Heart left ventricle (tissue), 16 donors: ENCODE measurements at regions not wholly inside any gene's neighbourhood (a gene's known extent, or its start where the extent isn't known, plus 50 kb on each side); places are given as distances from the start of the nearest gene placed in this dataset.
A peak's percentile ranks its signal among the peaks of the same experiment; 100 is the strongest.

Experiments used
- ATAC-seq, 4 donors: fragments of 200-7000 bp; cut with Tn5 transposase; one replicate each; pipeline ENCODE4 v1.9.1; 2020 to 2022; ENCODE audit warnings: moderate library complexity in 4 of 4, mild to moderate bottlenecking in 3 of 4, moderate number of reproducible peaks in 1 of 4
- DNase-seq, 5 donors: peaks; one replicate each; pipeline ENCODE4 v3.0.0-alpha.2; 2020
- H3K27ac ChIP-seq, 12 donors: fragments of 200-600 bp; sonication (generic) in 4 of 12; one replicate each; pipeline versions ENCODE4 v1.5.0 to v1.8.0; 2016 to 2022; ENCODE audit warnings: mild to moderate bottlenecking in 2 of 12
- H3K27me3 ChIP-seq, 9 donors: fragments of 200-600 bp; sonication (generic) in 2 of 9; one replicate each; pipeline versions ENCODE4 v1.5.1 to v1.8.0; 2016 to 2022; ENCODE audit warnings: mild to moderate bottlenecking in 3 of 9
- H3K36me3 ChIP-seq, 9 donors: fragments of 200-600 bp; sonication (generic) in 2 of 9; one replicate each; pipeline versions ENCODE4 v1.5.0 to v1.8.0; 2018 to 2022; ENCODE audit warnings: mild to moderate bottlenecking in 2 of 9
- H3K4me1 ChIP-seq, 12 donors: fragments of 200-600 bp; sonication (generic) in 4 of 12; one replicate each; pipeline versions ENCODE4 v1.5.0 to v1.8.0; 2016 to 2022; ENCODE audit warnings: mild to moderate bottlenecking in 3 of 12
- H3K4me3 ChIP-seq, 12 donors: fragments of 200-600 bp; sonication (generic) in 4 of 12; one replicate each; pipeline versions ENCODE4 v1.5.0 to v1.8.0; 2017 to 2022; ENCODE audit warnings: mild to moderate bottlenecking in 9 of 12, moderate library complexity in 4 of 12
- H3K9me3 ChIP-seq, 12 donors: fragments of 200-600 bp; sonication (generic) in 4 of 12; one replicate each; pipeline versions ENCODE4 v1.5.0 to v1.8.0; 2016 to 2022; ENCODE audit warnings: mild to moderate bottlenecking in 1 of 12
- CTCF ChIP-seq, 12 donors: fragments of 200-600 bp; sonication (generic) in 4 of 12; IDR thresholded peaks; one replicate each; pipeline versions ENCODE4 v1.5.0 to v1.8.0; 2018 to 2022; ENCODE audit warnings: antibody characterized with exemption in 12 of 12, mild to moderate bottlenecking in 5 of 12
- POLR2A ChIP-seq, 2 donors: fragments of 450-650 bp; IDR thresholded peaks; one replicate each; pipeline ENCODE4 v1.6.1; 2017; ENCODE audit warnings: antibody characterized with exemption in 2 of 2, mild to moderate bottlenecking in 2 of 2, moderate library complexity in 2 of 2
- WGBS, 4 donors: extraction: QIAGEN DNeasy Blood & Tissue Kit in 2 of 4; methylation state at CpG; one replicate each; pipeline versions ENCODE4 v1.1.5 to v1.1.7; 2013 to 2018; 5-methylcytosine and 5-hydroxymethylcytosine counted together
- intact Hi-C, 10 donors: fragments of 100-400 bp; cut with DNase I; formaldehyde crosslinking; loops; one replicate each; pipeline versions ENCODE4 v1.11.1 to v1.14.2; 2022
- donor health status: ischemic (EF 13 %, LVEDD 7.1; RV severe dilation, severe dysfunction).
- donor health status: healthy with polysubstance abuse.
- donor health status: DM: no; HTN: yes; CAD: no.
- donor health status: DM: no; HTN: no; CAD: no.
- donor health status: ischemic (EF 25% LVEDD 6.9; RV normal size, moderate dysfunction).
- donor health status: ischemic (EF 25% LVEDD 5.7; RV mildly dilated, moderate dysfunction).
- donor health status: healthy.
- donor health status: DM: yes; HTN: yes; CAD: no.
- donor health status: ischemic (EF 35%, LVEDD 5.7; RV mildly dilated, moderate dysfunction).
- donor health status: nonischemic (EF 11% LVEDD 7.7; RV severe dilation, severe dysfunction).
- donor health status: DM: yes; HTN: yes; CAD: no.
- donor health status: PGD.
- donor health status: ischemic (EF 29% LVEDD 5.4; RV normal size, mild dysfunction).
- donor health status: nonischemic (EF 23%, LVEDD 6.1; RV moderate dilation, normal function).

- peak overlapping the region in 2 of 12 donors; percentile 4 to 19 for H3K27ac ChIP-seq
- intact Hi-C loops, result no loop called here
- H3K9me3 ChIP-seq, result no peaks in the 10 kb centered on the region
Observed at GRCh38 chr7:35513195-35513594, 181.7 kb downstream of the HERPUD2 start.

GRCh38 chr7:35512716-35513115 is 182.2 kb downstream of the HERPUD2 start:
- intact Hi-C loops, result no loop called here
- Histone ChIP-seq H3K27ac (no peak overlapping the region), H3K4me3 (no peak overlapping the region), H3K4me1 (peaks cover 0 to 13% (median 0%) of the 10 kb centered on the region in 12 donors), H3K9me3 (no peaks in the 10 kb centered on the region), H3K27me3 (no peaks in the 10 kb centered on the region), H3K36me3 (no peaks in the 10 kb centered on the region)
- DNase-seq, result peak in 1 of 5 donors; percentile 35
- no peak for TF ChIP-seq POLR2A (IDR thresholded peaks at IDR 0.05)
- TF ChIP-seq CTCF (IDR thresholded peaks at IDR 0.05), result no peak
- ATAC-seq, result peak in 2 of 4 donors; percentile 47 to 51
- 33 to 60% (median 52%) methylated on average over 5 of the region's 5 CpGs for WGBS, 4 donors

More at GRCh38 chr7:35513195-35513594, 181.7 kb downstream of the HERPUD2 start:
- Histone ChIP-seq H3K36me3 (no peaks in the 10 kb centered on the region), H3K27me3 (no peaks in the 10 kb centered on the region), H3K4me1 (peaks cover 0 to 17% (median 2%) of the 10 kb centered on the region in 12 donors), H3K4me3 (no peak overlapping the region)
- WGBS, 4 donors, result 55 to 74% (median 63%) methylated on average over 5 of the region's 5 CpGs
- TF ChIP-seq CTCF (IDR thresholded peaks at IDR 0.05) (no peak), POLR2A (IDR thresholded peaks at IDR 0.05) (no peak)
- DNase-seq (no peak), ATAC-seq (peak in 2 of 4 donors; percentile 38 to 66)

- ATAC-seq (no peak), DNase-seq (no peak)
- no peaks in the 10 kb centered on the region for H3K27me3 ChIP-seq
- intact Hi-C loops, result loop anchor here in 1 of 10 donors (1.0 kb wide), 1 partner anchor 21 kb away; no protein-coding TSS in a partner anchor
- H3K4me1 ChIP-seq, result peaks cover 0 to 12% (median 0%) of the 10 kb centered on the region in 12 donors
- 75 to 87% (median 84%) methylated on average over 3 of the region's 3 CpGs for WGBS, 4 donors
- H3K36me3 ChIP-seq, result no peaks in the 10 kb centered on the region
- no peak overlapping the region for H3K4me3 ChIP-seq
- no peaks in the 10 kb centered on the region for H3K9me3 ChIP-seq
- no peak for TF ChIP-seq POLR2A (IDR thresholded peaks at IDR 0.05)
- no peak for TF ChIP-seq CTCF (IDR thresholded peaks at IDR 0.05)
- H3K27ac ChIP-seq, result no peak overlapping the region
Observed at GRCh38 chr7:35508623-35509400, 186.1 kb downstream of the HERPUD2 start.

GRCh38 chr7:35505066-35505465 is 189.9 kb downstream of the HERPUD2 start:
- no peak for TF ChIP-seq POLR2A (IDR thresholded peaks at IDR 0.05)
- TF ChIP-seq CTCF (IDR thresholded peaks at IDR 0.05), result no peak
- Histone ChIP-seq H3K27me3 (no peaks in the 10 kb centered on the region), H3K36me3 (no peaks in the 10 kb centered on the region), H3K27ac (no peak overlapping the region), H3K4me1 (no peaks in the 10 kb centered on the region), H3K9me3 (no peaks in the 10 kb centered on the region), H3K4me3 (no peak overlapping the region)
- ATAC-seq, result no peak
- no peak for DNase-seq
- WGBS, 4 donors, result 68 to 77% (median 73%) methylated on average over 7 of the region's 7 CpGs
- intact Hi-C loops, result no loop called here
